Lower leg skin (tissue), 3 donors: ENCODE measurements at regions not wholly inside any gene's neighbourhood (a gene's known extent, or its start where the extent isn't known, plus 50 kb on each side); places are given as distances from the start of the nearest gene placed in this dataset.
"Not testable (repeated sequence)": the region's sequence is repeated elsewhere in the genome, so short reads cannot be mapped to it uniquely, and the experiment has no call there.

Source experiments
- CTCF ChIP-seq, 3 donors: fragments of 450-650 bp; IDR thresholded peaks; one replicate each; pipeline ENCODE4 v1.5.1; 2016; ENCODE audit warnings: antibody characterized with exemption in 3 of 3, mild to moderate bottlenecking in 3 of 3, moderate library complexity in 2 of 3
- POLR2A ChIP-seq, 2 donors: fragments of 450-650 bp; IDR thresholded peaks; one replicate each; pipeline ENCODE4 v1.6.1; 2016 to 2017; ENCODE audit warnings: antibody characterized with exemption in 2 of 2, mild to moderate bottlenecking in 1 of 2, moderate library complexity in 1 of 2

GRCh38 chr6:3916749-3917148 is 67.6 kb downstream of the FAM50B start:
- not testable (repeated sequence) for TF ChIP-seq CTCF, POLR2A (IDR thresholded peaks at IDR 0.05)
